ENCODE measurements at regions not wholly inside any gene's neighbourhood (a gene's known extent, or its start where the extent isn't known, plus 50 kb on each side); places are given as distances from the start of the nearest gene placed in this dataset.

- no peak for DNase-seq (ENCODE audit: extremely low read depth, low read depth)
- TF ChIP-seq CTCF (IDR thresholded peaks at IDR 0.05; ENCODE audit: low read depth, low read length): no peak
Measured at GRCh38 chr13:39956036-39956435, 300.6 kb downstream of the COG6 start.

DNA sequence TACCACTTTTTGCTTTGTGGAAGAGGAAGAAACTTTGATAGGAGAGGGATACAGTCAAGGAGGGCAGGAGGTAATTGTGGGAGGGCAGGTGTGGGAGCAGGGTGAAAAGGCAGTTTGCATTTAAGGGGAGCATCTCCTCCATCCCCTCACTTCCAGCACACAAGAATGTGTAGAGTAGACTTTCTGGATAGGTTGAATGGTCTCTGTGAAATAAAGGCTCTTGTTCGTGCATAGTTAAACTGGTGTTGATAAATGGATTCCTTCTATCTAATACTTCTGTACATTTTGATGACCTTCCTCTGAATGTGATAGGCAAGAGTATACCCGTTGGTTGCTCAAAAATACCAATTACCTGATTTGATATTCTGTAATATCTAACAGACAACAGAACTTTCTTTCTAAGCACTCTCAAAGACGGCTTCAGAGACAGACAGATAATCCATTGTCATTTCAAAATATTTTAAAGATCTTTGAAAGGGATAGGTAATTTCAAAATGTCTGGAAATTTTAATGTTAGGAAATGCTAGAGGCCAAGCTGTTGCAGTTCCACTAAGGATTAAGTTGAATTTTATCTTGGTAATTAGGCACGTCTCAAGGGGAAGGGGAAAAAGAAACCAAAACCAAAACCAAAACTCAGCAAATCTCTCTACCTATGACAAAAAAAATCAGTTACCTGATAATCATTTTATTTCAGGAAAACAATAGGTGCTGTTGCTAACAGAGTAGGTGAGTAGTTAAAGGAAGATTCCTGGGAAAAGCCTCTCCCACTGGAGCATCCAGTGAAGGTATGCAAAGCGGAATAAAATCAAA is 302.6 kb downstream of the COG6 start:
- no peak for DNase-seq (ENCODE audit: extremely low read depth, low read depth)
- no peak for TF ChIP-seq CTCF (IDR thresholded peaks at IDR 0.05; ENCODE audit: low read depth, low read length)

DNA sequence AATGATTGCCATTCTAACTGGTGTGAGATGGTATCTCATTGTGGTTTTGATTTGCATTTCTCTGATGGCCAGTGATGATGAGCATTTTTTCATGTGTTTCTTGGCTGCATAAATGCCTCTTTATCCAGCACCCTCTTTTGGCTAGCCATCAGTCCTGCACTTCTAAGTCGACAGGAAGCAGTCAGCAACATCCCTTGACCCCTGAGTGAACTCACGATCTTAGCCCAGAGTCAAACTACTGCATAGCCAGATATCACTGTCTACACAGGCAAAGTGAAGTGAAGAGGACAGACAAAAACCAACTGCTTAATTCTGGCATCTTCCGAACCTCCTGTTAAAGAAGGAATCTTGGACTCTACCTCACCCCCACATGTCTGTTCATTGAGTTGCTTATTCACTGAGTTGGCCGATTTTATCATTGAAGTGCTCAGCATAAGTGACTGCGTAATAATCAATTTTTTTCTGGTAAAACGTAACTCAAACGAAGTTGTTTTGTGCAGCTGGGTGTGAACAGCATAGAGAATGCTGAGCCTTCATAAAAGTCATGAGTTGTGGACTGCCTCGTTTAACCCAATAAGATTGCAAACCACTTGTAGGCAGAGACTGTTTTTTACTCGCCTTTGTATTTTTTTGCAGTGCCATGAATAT is 304.2 kb downstream of the COG6 start:
- no peak for DNase-seq (ENCODE audit: extremely low read depth, low read depth)
- TF ChIP-seq CTCF (IDR thresholded peaks at IDR 0.05; ENCODE audit: low read depth, low read length): no peak

- TF ChIP-seq CTCF (IDR thresholded peaks at IDR 0.05; ENCODE audit: low read depth, low read length): no peak
- DNase-seq (ENCODE audit: extremely low read depth, low read depth): no peak
Measured at GRCh38 chr13:39960191-39960590, 304.7 kb downstream of the COG6 start.

DNA sequence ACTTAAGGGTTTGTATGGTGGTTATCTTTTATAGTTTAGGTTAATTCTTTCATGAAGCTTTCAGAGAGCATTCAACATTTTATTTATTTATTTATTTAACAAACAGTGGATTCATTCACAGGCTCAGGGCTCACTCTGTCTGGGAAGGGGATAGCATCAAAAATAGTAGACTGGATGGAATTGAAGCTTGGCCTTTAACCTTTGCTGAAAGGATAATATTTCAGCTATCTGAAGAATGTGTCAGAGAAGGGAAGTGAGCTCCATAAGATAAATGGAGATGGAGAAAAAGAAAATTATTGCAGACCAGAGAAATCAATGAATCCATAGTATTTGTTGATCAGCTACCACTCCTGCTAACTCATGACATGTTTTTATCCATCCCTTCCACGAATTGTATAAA is 305.6 kb downstream of the COG6 start:
- no peak for TF ChIP-seq CTCF (IDR thresholded peaks at IDR 0.05; ENCODE audit: low read depth, low read length)
- no peak for DNase-seq (ENCODE audit: extremely low read depth, low read depth)

- TF ChIP-seq CTCF (IDR thresholded peaks at IDR 0.05; ENCODE audit: low read depth, low read length): no peak
- no peak for DNase-seq (ENCODE audit: extremely low read depth, low read depth)
Measured at GRCh38 chr13:39963612-39964011, 308.1 kb downstream of the COG6 start.

- DNase-seq (ENCODE audit: extremely low read depth, low read depth): no peak
- TF ChIP-seq CTCF (IDR thresholded peaks at IDR 0.05; ENCODE audit: low read depth, low read length): no peak
Measured at GRCh38 chr13:39965309-39965708, 309.8 kb downstream of the COG6 start.
